MM.1S (cell line): ENCODE measurements at regions not wholly inside any gene's neighbourhood (a gene's known extent, or its start where the extent isn't known, plus 50 kb on each side); places are given as distances from the start of the nearest gene placed in this dataset.

Experiments
- CTCF ChIP-seq: fragments of 300-600 bp; sonication (generic); IDR thresholded peaks from 2 replicates; pipeline ENCODE4 v1.5.1; 2016; ENCODE audit warnings: antibody characterized with exemption, low read length, mixed read lengths
- EZH2 ChIP-seq: fragments of 300-600 bp; sonication (generic); optimal IDR thresholded peaks from 2 replicates; pipeline ENCODE3; 2017; ENCODE audit warnings: low read depth, mild to moderate bottlenecking, antibody characterized with exemption, low read length, mixed read lengths

GRCh38 chr18:28682912-28683311 lies 506.0 kb upstream of the CDH2 start:
- TF ChIP-seq CTCF (no peak), EZH2 (no peak)
